ENCODE measurements at regions not wholly inside any gene's neighbourhood (a gene's known extent, or its start where the extent isn't known, plus 50 kb on each side); places are given as distances from the start of the nearest gene placed in this dataset.

DNA sequence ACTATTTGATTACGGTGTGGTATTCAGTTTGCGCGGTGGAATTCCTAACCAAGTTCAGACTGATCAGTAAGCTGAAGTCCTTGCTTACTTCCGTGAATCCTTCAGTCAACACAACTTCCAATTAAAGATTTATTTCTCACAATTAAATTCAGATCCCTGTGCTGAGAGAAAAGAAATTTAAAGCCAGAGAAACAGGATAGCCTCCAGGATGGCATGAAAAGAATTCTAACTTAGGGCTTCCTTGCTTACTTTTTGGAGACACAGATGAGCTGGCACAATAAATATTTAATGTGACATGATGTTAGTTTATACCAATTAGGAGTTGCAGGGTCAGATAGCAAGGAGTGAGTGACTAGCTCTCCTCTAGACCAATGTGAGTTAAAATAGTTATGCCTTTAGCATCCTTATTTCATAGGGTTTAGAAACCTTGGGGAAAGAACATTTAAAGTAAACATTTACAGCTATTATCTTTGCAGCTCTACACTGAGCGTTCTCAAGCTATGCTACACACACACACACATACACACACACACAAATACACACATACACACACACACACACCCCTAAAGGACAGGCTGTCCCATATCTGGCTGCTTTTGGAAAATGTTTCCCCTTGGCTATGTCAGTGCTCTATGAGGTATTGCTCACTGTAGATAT lies 151.0 kb downstream of the TRIB2 start:
- FAIRE-seq (no peak), DNase-seq (ENCODE audit: extremely low spot score, insufficient read length, low read depth) (no peak)

DNA sequence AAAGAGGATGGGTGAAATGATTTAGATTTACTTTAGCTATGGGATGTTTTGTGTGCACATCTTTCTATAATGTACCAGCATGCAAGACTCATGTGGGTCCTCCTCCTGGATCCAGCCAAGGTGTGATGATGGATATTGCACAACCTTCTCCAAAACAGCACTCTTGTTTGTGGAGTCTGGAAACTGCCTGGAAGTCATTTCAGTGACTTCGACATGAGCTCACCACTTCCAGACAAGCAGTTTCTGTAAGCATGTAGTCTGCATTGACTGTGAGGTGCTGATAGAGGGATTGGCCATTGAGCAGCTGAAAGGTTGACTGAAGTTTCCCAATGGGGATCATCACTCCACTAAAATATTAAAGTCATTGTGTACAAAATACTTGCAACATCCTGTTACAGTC lies 154.0 kb downstream of the TRIB2 start:
- DNase-seq (ENCODE audit: extremely low spot score, insufficient read length, low read depth) (no peak), FAIRE-seq (no peak)

DNA sequence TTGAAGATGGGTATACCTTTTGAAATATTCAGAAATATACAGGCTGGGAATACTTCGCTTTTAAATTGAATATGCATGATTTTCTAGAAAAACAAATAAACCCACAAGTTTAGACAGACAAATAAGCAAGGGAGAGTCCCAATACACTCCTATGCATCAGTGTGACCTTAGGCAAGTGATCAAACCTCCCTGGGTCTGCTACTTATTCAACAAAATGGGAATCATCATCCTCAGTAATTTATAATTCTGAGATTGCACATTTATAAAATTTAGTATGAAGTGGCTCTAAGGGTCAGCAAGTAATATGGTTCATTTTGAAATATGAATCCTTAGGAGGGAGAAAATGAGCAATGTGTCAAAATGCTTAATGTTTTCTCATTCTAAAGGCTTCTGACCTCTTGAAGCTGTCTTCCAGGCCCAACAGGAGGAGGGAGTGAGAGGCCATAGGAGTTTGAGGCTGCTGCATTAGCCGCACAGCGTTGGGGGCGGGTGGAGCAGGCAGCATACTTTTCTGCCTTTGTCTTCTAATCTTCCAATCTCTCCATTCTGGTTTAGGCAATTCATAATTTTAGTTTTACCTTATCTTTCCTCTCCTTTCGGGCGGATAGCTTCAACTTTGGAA lies 155.1 kb downstream of the TRIB2 start:
- FAIRE-seq (no peak), DNase-seq (ENCODE audit: extremely low spot score, insufficient read length, low read depth) (no peak)

DNA sequence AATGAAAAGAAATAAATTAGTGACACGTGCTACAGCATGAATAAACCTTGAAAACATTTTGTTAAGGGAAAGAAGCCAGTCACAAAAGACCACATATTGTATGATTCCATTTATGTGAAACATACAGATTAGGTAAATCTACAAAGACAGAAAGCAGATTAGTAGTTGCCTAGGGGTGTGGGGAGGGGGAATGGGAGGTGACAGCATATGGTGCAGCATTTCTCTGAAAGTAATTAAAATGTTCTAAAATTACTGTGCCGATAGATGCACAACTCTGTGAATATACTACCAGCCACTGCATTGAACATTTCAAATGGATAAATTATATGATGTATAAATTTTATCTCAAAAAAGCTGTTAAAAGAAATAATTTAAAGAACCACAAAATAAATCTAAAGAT lies 161.0 kb downstream of the TRIB2 start:
- DNase-seq (ENCODE audit: extremely low spot score, insufficient read length, low read depth) (no peak), FAIRE-seq (no peak)

DNA sequence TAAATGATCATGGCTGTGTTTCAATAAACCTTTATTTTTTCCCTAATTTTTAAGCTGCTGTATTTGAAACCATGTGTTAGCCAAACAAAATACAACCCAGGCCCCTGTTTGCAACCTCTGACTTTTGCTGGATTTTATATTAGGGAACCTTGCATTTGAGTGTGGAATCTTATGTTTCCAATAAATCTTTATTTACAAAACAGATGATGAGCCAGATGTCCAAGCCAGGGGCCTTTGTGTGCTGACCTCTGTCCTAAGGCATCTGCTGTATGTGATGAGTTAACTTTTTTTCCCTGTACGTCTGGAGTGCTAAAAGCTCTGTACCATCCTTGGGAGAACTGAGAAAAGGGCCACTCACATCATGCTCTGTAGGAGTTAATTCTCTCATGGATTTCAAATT lies 162.9 kb downstream of the TRIB2 start:
- FAIRE-seq, result no peak

DNA sequence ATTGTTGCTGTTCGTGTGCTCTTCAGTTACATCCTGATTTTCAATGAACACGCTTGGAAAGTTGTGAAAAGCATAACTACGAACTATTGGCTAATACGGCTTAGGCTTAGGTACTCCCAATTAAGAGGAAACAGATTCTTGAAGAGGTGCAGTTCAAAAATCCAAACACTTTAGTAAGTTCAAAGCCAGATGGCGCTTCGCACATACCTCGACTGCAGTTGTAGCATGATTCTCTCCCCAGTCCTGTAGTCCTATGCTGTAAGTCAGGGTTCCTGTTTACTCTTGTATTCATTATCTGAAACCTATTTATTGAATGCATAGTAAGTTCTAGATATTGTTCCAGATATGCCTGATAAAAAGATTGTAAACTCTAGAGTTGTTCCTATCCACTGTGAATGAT lies 165.2 kb downstream of the TRIB2 start:
- DNase-seq (ENCODE audit: extremely low spot score, insufficient read length, low read depth) (no peak), FAIRE-seq (no peak)

More for the DNA sequence above, 162.9 kb downstream of the TRIB2 start:
- DNase-seq (ENCODE audit: extremely low spot score, insufficient read length, low read depth), result no peak

DNA sequence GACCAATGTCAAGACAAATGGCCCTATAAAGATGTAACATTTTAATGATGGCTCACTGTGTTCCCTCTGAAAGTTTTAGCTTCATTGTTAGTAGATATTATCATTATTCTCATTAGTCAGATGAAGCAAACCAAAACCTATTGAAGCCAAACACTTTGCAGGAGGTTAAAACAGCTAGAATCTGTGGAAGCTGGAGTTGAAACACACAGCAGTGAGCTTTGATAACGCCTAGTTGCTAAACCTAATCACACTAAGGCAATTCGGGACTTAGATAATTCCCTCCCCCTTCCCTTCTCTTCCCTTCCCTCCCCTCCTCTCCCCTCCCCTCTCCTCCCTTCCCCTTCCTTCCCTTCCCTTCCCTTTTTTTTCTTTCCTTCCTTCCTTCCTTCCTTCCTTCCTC lies 165.7 kb downstream of the TRIB2 start:
- FAIRE-seq (no peak), DNase-seq (ENCODE audit: extremely low spot score, insufficient read length, low read depth) (no peak)

DNA sequence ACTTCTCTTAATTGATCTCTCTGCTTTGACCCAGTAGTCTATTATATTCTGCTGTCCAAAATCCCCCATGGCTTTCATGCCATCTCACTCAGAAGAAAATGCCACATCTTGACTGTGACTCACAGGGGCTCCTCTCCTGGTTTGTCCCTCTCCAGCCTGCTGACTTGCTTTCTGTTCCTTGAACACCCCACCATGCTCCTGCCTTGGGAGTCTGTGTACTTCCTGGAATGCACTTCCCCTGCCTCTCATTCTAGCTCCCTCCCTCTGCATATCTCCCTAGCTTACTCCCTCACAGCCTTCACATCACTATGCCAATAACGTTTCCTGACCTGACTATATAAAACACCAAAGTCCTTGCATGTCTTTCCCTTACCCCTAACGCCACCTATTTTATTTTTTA lies 167.2 kb downstream of the TRIB2 start:
- DNase-seq (ENCODE audit: extremely low spot score, insufficient read length, low read depth) (no peak), FAIRE-seq (no peak)

DNA sequence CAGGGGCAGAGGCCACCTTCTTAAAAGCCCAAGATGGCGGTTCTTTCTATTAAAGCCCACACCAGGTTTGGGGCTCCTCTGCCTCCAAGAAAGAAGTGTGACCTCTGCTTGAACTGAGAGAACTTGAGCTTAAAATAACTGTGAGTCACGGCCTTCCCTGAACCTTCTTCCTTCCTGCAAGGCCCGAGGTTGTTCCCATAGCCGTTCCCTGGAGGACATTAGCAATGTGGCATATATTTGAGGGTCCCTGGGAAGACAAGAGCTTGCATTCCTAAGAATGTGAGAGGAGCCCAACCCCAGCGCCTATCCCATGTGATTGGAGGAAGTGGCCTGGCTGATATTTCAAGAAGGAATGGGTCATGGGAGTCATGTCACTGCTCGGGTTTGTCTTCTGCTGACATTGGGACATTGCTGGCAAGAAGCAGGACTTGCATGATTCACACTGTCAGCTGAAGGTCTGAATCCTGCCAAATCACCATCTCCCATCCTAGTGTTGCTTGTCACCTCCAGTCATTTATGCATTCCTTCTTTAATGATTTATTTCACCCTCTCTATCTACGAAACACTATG lies 168.1 kb downstream of the TRIB2 start:
- FAIRE-seq (no peak), DNase-seq (ENCODE audit: extremely low spot score, insufficient read length, low read depth) (no peak)

DNA sequence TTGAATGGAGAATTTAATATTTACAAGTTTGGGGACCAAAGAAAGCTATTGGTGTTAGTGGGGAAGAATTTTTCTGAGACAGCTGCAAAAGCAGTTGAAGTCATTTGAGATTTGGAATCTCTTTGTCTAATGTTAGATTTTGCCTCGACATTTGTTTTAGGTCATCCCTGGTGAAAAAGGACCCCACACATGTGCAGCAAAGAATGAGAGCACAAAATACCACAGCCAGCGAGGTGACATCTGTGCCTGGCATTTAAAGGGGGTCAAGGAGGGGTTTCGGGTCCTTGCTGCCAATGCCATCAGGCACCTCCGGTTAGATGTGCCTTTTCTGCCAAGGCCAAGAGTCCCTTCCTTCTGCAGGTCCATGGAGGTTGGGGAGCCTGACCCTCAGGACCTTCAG lies 173.3 kb downstream of the TRIB2 start:
- no peak for FAIRE-seq

DNA sequence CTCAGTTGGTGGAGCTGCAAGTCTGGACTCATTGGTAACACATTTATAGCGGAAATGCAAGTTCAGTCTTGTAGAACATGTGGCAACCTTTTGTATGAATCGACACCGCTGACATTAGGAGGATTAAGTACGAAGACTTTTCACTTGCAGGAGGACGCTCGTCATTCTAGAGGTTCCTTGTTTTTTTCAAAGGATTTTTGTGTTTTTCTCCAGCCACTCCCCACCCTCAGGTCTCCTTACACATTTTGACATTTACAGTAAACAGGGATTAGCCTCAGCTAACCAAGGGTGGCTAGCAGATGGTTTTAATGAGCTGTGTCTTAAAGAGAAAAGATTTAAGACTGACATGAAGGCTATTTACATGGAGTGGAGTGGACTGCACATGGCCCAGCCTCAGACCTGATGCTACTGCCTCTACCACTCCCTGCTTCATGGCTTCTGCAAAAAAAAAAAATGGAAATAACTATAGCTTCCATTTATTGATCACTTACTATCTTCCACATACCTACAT lies 173.8 kb downstream of the TRIB2 start:
- FAIRE-seq (no peak), DNase-seq (ENCODE audit: extremely low spot score, insufficient read length, low read depth) (no peak)

More for the DNA sequence above, 173.3 kb downstream of the TRIB2 start:
- DNase-seq (ENCODE audit: extremely low spot score, insufficient read length, low read depth), result no peak

DNA sequence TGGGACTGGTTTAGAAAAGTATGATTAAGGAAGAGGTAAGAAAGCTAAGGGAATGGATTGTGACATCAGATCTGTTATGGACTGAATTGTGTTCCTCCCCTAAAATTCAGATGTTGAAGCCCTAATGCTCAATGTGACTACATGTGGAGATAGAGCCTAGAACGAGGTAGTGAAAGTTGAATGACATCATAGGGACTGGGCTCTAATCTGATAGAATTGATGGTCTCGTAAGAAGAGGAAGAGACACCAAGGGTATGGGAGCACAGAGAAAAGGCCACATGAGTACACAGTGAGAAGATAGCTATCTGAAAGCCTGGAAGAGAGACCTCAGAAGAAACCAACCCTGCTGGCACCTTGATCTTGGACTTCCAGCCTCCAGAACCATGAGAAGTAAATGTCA lies 178.3 kb downstream of the TRIB2 start:
- no peak for FAIRE-seq

DNA sequence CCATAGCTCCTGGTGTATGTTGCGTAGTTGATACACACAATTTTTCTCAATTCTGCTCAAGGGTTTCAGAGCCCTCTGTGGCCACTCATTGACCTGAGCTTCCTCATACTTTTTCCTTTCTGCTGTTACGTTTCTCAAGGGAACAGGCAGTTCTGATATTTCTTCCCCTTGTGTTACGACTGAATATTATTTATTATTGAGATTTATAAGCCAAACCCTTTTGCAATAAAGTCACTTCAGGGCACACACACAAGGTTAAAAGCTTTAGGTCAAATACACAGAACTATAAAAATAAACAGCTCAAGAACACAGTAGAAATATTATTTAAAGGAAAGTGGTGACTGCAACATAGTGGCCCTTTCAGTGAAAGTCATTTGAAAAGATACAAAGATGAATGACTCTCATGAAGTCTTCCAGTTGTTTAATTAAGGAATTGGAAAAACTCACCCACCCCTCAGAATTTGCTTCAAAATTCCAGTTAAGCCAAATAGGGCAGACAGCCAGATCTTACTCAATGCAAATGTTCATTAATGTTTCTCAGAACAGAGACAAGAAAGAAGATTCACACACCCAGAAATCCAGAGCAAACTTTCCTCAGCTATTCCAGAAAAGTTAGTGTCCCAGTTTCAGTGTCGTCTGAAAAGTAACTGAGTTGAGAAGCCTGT lies 179.7 kb downstream of the TRIB2 start:
- FAIRE-seq, result no peak
- DNase-seq (ENCODE audit: extremely low spot score, insufficient read length, low read depth), result no peak

More for the DNA sequence above, 178.3 kb downstream of the TRIB2 start:
- no peak for DNase-seq (ENCODE audit: extremely low spot score, insufficient read length, low read depth)

DNA sequence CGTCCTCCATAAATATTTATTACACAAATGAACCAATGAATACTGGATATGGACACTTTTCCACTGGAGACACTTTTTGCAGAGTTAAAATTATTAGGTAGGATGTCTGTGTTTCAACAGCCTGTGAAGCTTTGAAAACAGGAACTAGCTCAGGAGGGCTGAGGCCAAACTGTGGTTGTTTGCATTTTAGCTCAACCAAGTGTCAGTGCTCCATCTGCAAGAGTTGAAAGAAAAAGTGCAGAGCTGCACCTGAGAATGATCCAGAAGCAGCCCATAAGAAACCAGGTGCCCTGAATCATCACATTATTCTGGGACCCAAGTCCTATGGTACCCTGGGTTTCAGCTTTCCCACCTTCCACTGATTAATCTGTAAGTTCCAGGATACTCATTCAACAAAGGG lies 180.4 kb downstream of the TRIB2 start:
- no peak for DNase-seq (ENCODE audit: extremely low spot score, insufficient read length, low read depth)
- no peak for FAIRE-seq

DNA sequence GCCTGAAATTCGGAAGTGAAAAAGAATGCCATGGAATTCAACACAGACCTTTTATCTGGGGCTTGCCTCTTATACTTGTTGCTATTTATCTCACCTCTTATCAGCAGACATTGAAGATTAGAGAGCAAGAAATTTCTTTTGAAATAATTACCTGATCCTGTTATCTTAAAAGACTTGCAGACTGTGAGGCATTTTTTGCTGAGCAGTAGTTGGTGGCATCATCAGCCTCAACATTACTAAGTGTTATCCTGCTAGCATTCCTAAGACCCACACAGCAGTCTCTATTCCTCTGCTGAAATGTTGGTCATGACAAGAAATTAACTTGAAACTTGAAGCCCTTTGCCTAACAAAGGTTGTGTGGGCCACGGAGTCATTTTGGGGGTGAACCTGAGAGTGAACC lies 186.5 kb downstream of the TRIB2 start:
- no peak for DNase-seq (ENCODE audit: extremely low spot score, insufficient read length, low read depth)
- FAIRE-seq, result no peak

DNA sequence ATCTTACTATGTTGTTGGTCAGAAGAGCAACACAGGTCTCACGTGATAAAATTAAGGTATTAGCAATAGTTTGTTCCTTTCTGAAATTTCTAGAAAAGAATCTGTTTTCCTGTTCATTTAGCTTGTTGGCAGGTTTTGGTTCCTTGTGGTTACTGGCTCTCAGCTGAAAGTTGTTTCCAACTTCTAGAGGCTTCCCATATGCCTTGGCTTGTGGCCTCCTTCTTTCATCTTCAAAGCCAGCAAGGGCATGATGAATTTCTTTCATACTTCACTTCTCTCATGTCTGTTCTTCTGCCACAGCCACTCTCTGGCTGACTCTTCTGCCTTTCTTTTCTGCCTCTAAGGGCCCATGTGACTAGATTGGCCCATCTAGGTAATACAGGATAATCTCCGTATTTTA lies 193.7 kb downstream of the TRIB2 start:
- DNase-seq (ENCODE audit: extremely low spot score, insufficient read length, low read depth) (no peak), FAIRE-seq (no peak)

DNA sequence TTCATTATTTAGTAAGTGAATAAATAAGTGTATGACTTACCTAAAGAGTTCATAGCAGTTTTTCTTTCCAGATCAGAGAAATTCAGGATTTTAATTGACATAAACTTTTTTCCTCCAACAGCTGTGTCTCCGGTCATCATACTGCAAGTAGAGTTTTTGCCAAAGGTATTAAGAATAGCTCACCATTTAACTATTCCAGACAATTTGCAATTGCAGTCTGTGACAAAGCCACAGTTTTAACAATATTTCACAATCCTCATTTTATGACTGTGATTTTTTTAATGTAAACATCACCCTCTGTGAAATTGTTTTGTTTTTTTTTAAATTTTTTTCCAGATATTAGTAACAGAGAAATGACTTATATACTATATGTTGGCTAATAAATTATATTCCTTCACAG lies 199.1 kb downstream of the TRIB2 start:
- FAIRE-seq, result no peak
- no peak for DNase-seq (ENCODE audit: extremely low spot score, insufficient read length, low read depth)

DNA sequence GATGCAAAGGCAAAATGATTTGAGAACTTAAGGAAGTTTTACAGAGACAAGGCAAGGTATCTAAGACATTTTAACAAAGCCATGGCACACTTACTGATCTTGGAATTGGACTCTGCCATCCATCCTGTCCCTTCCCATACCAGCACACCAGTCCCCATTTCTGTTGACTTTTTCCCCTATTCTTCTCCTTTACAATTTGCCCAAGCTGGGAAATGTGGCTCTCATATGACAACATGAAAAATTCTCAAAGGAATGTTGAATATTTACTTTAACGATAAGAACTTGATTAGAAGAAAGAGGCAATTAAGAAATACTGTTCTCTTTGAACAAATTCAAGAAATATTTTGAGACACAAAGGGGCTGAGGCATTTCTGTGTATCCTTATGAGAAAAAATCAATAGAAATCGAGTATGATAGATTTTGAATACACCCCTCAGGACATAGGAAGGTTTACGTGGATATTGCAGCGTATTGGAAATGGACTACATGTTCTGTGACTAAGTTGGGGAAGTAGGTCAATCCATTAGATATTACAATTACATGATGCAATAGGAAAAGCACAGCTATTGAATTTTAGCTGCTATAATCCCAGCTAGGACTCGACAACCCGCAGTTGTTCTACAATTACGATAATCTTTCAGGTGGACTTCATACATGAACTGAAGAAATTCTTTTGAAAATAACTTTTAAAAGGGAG lies 201.6 kb downstream of the TRIB2 start:
- no peak for FAIRE-seq

DNA sequence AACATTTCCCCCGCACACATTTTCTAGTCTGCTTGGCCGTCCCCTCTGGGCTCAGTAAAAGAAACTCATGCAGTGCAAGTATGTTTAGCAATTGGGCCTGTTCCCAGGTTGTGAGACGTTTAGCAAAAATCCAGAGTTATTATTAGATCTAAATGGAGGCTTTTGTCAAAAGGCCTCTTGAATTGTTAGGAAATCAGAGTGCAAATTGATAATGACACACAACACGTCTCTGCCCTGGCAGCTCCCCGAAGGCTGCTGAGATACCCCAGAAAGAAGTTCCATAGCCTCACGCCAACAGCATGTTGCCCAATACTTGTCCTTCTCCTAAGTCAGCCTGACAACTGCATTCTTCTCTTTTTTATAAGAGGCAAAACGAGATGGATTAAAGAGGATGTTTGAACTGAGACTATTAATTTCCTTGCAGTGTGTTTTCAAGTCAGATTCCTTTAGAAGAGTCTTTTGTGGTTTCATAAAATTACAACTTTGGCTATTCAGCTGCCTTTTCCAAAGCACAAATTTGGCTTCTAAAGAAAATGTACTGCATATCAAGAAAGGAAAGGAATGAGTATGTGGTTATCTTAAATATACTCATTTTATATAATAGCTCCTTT lies 202.2 kb downstream of the TRIB2 start:
- DNase-seq (ENCODE audit: extremely low spot score, insufficient read length, low read depth), result no peak
- no peak for FAIRE-seq

More for the DNA sequence above, 201.6 kb downstream of the TRIB2 start:
- DNase-seq (ENCODE audit: extremely low spot score, insufficient read length, low read depth), result no peak

DNA sequence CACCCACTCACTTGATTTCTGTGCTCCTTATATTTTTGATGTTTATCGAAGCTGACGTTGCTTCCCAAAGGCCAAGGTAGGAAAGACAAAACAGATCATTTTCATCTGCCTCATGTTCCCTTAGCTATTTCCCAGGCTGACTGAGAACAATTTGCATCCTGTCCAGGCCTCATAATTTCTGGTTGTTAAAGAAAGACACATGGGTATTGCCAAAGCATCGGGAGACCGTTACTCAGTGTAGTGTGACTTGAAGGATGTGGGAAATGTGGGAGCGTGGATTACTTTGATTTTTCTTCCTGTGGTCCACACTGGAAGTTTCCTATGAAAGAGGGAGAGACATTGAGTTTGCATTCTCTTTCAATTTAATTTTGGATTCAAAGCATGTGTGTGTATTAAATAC lies 204.6 kb downstream of the TRIB2 start:
- no peak for FAIRE-seq

More for the DNA sequence above, 204.6 kb downstream of the TRIB2 start:
- no peak for DNase-seq (ENCODE audit: extremely low spot score, insufficient read length, low read depth)

Data from GM18507 (cell line).